Gastroesophageal sphincter (tissue), 4 donors: ENCODE measurements at regions not wholly inside any gene's neighbourhood (a gene's known extent, or its start where the extent isn't known, plus 50 kb on each side); places are given as distances from the start of the nearest gene placed in this dataset.

Experiments used
- ATAC-seq: fragments of 150-250 bp; one replicate; pipeline ENCODE4 v1.9.1; 2016; ENCODE audit warnings: mild to moderate bottlenecking, moderate library complexity
- H3K27ac ChIP-seq, 4 donors: fragments of 200-600 bp; sonication (generic) in 3 of 4; 1 replicate in 3 of 4; 2 replicates in 1 of 4; pipeline ENCODE4 v1.5.1; 2016 to 2019
- H3K27me3 ChIP-seq: fragments of 200-600 bp; sonication (generic); one replicate; pipeline ENCODE4 v1.5.1; 2019
- H3K36me3 ChIP-seq, 2 donors: fragments of 200-600 bp; sonication (generic); one replicate each; pipeline ENCODE4 v1.5.1; 2019; ENCODE audit warnings: control low read depth in 1 of 2
- H3K4me1 ChIP-seq, 3 donors: fragments of 200-600 bp; sonication (generic); 1 replicate in 2 of 3; 2 replicates in 1 of 3; pipeline ENCODE4 v1.5.1; 2016 to 2019; ENCODE audit warnings: control low read depth in 2 of 3
- H3K4me3 ChIP-seq, 2 donors: fragments of 200-600 bp; sonication (generic); one replicate each; pipeline ENCODE4 v1.5.1; 2019; ENCODE audit warnings: mild to moderate bottlenecking in 1 of 2, moderate library complexity in 1 of 2
- H3K9me3 ChIP-seq, 3 donors: fragments of 200-600 bp; sonication (generic); one replicate each; pipeline ENCODE4 v1.5.1; 2017 to 2019; ENCODE audit warnings: control low read depth in 2 of 3
- EP300 ChIP-seq: sonication (generic); formaldehyde crosslinking; IDR thresholded peaks from one replicate; pipeline ENCODE4 v1.6.1; 2017; ENCODE audit warnings: antibody characterized with exemption, mild to moderate bottlenecking
- POLR2A ChIP-seq, 2 donors: fragments of 450-650 bp; IDR thresholded peaks; one replicate each; pipeline ENCODE4 v1.6.1; 2017; ENCODE audit warnings: antibody characterized with exemption in 2 of 2, mild to moderate bottlenecking in 2 of 2, moderate library complexity in 1 of 2
- POLR2AphosphoS5 ChIP-seq: sonication (generic); formaldehyde crosslinking; IDR thresholded peaks from one replicate; pipeline ENCODE4 v1.6.1; 2017; ENCODE audit warnings: antibody characterized with exemption
- WGBS, 2 donors: methylation state at CpG; one replicate each; pipeline ENCODE4 v1.1.5; 2018; ENCODE audit warnings: low coverage in 1 of 2; 5-methylcytosine and 5-hydroxymethylcytosine counted together
- TF ChIP-seq, protein P1 (sequence below), 4 experiments: fragments of 200-600 bp in 2 of 4; fragments of 450-650 bp in 2 of 4; sonication (generic) in 1 of 4; IDR thresholded peaks; one replicate each; pipeline ENCODE4 v1.5.1; 2017 to 2019; ENCODE audit warnings: antibody characterized with exemption in 4 of 4, mild to moderate bottlenecking in 2 of 4, moderate library complexity in 2 of 4

DNA sequence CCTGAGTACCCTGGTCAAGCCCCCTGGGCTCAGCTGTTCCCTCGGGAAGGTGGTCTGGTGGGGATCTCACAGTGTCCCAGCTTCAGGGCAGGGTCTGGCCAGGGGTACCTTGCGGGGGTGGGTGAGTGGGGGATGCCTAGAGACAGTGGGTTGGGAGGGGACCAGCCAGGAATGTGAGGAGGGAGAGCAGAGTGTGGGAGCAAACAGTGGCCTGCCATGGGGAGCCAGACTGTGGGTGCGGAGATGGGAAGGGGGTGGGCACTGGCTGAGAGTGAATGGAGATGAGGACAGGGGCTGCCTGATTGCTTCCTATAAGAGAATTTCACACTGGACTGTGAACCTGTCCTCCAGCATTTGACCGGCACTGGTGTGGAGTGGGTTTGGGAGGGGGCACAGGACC is 95.1 kb downstream of the VEGFA start:
- WGBS, 2 donors = 90 to 100% methylated on average over 1 to 2 of the region's 4 CpGs
- H3K27ac ChIP-seq = no peak overlapping the region
- H3K4me1 ChIP-seq = no peaks in the 10 kb centered on the region
- no peak overlapping the region for H3K4me3 ChIP-seq
- TF ChIP-seq EP300 (no peak), POLR2AphosphoS5 (no peak), POLR2A (IDR thresholded peaks at IDR 0.05) (no peak)
- TF ChIP-seq, protein P1, sequence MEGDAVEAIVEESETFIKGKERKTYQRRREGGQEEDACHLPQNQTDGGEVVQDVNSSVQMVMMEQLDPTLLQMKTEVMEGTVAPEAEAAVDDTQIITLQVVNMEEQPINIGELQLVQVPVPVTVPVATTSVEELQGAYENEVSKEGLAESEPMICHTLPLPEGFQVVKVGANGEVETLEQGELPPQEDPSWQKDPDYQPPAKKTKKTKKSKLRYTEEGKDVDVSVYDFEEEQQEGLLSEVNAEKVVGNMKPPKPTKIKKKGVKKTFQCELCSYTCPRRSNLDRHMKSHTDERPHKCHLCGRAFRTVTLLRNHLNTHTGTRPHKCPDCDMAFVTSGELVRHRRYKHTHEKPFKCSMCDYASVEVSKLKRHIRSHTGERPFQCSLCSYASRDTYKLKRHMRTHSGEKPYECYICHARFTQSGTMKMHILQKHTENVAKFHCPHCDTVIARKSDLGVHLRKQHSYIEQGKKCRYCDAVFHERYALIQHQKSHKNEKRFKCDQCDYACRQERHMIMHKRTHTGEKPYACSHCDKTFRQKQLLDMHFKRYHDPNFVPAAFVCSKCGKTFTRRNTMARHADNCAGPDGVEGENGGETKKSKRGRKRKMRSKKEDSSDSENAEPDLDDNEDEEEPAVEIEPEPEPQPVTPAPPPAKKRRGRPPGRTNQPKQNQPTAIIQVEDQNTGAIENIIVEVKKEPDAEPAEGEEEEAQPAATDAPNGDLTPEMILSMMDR (IDR thresholded peaks at IDR 0.05) = no peak
- peaks cover 20% of the 10 kb centered on the region for H3K27me3 ChIP-seq
- ATAC-seq = no peak
- no peaks in the 10 kb centered on the region for H3K36me3 ChIP-seq
- no peaks in the 10 kb centered on the region for H3K9me3 ChIP-seq

DNA sequence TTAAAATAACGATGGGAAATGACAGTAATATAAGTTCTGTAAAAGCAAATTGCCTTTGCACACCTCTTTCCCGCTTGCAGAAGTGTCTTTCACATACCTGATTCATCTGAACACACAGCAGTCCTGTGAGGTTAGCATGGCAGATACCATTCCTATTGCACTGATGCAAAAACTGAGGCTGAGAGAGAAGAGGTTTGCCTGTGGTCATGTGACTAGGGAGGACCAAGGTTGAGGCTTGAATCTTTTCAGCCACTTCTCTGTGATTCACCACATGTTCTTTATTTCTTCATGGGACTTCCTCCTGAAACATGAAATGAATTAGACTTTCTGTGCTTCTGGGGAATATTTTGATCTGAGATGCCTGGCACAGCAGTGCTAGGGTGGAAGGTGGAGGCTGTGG is 92.9 kb downstream of the VEGFA start:
- Histone ChIP-seq H3K4me1 (no peaks in the 10 kb centered on the region), H3K27ac (no peak overlapping the region), H3K27me3 (peaks cover 20% of the 10 kb centered on the region), H3K36me3 (no peaks in the 10 kb centered on the region), H3K9me3 (no peaks in the 10 kb centered on the region), H3K4me3 (no peak overlapping the region)
- no peak for ATAC-seq
- 93 to 94% methylated on average over 2 of the region's 2 CpGs for WGBS, 2 donors
- TF ChIP-seq EP300 = no peak
- no peak for TF ChIP-seq POLR2AphosphoS5
- TF ChIP-seq, protein P1 (IDR thresholded peaks at IDR 0.05) = no peak
- TF ChIP-seq POLR2A (IDR thresholded peaks at IDR 0.05) = no peak

DNA sequence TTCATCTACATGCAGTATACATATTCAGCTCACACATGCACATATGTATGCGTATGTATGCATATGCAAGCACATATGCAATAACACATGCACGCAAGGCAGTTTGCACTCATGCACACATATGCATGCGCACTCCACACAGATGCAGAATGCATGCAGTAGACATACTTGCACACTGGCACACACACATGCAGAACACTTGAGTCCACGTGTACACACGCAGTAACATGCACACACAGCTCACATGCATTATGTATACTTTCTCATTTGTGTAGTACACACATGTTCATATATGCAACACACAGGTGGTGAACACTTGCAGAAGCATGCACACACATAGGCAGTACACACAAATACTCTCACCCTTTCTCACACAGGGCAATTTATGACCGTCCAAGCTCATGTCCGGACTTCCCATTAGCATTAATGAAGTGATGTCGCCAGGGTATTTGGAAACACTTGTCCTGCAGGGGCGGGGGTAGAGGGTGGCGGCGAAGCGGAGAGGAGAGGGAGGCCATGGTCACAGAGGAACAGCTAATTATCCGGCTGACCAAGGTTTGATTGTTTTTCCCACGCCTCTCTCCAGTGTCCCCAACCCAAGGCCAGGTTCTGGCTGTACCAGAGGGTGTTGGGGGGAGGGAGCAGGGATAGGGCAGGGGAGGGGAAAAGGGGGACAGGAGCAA is 91.3 kb downstream of the VEGFA start:
- no peak for TF ChIP-seq POLR2A (IDR thresholded peaks at IDR 0.05)
- TF ChIP-seq EP300 = no peak
- TF ChIP-seq POLR2AphosphoS5 = no peak
- TF ChIP-seq, protein P1 (IDR thresholded peaks at IDR 0.05) = no peak
- H3K27ac ChIP-seq = no peak overlapping the region
- no peak for ATAC-seq
- 88 to 92% methylated on average over 12 to 14 of the region's 14 CpGs for WGBS, 2 donors
- H3K4me1 ChIP-seq = no peaks in the 10 kb centered on the region
- H3K9me3 ChIP-seq = no peaks in the 10 kb centered on the region
- H3K36me3 ChIP-seq = no peaks in the 10 kb centered on the region
- H3K27me3 ChIP-seq = peaks cover 20% of the 10 kb centered on the region
- H3K4me3 ChIP-seq = no peak overlapping the region

DNA sequence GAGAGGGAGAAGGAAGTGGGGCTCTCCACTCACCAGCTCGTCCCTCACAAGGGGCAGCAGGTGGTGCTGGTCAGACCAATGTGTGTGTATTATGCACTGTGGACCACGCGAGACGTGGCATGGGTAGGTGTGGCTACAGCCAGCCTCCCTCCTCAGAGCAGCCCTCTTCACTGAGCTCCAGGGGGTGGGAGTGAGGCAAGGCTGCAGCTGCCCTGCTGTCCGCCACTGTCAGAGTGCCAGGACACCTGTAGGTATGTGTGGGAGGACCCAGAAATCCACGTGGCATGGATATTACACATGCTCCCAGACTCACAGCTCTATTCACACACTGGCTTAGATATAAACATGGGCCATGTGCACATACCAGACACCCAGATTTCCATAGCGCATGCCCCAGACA is 90.3 kb downstream of the VEGFA start:
- no peaks in the 10 kb centered on the region for H3K9me3 ChIP-seq
- TF ChIP-seq EP300 (no peak), POLR2A (IDR thresholded peaks at IDR 0.05) (no peak), POLR2AphosphoS5 (no peak)
- TF ChIP-seq, protein P1 (IDR thresholded peaks at IDR 0.05) = no peak
- ATAC-seq = no peak

DNA sequence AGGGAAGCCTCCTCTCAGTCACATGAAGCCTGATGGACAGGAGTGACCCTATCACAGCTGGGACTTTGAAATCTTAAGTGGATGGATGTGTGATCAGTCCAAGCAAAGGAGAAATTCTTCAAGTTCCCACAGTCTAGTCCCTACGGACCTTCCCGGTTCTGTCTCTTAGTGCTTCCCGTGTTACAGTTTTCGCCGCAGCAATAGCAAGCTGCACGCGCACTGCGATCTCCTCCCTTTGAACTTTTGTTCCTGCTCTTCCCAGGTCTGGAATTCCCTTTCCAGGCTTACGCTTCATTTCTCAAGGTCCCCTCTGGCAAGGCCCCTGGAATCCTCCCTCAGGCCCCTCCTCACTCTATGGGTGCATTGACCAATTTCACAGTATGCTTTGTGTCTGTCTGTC is 89.2 kb downstream of the VEGFA start:
- H3K27me3 ChIP-seq = peaks cover 3% of the 10 kb centered on the region
- 94 to 99% methylated on average over 7 to 9 of the region's 9 CpGs for WGBS, 2 donors
- TF ChIP-seq POLR2AphosphoS5 (no peak), EP300 (no peak), POLR2A (IDR thresholded peaks at IDR 0.05) (no peak)
- TF ChIP-seq, protein P1 (IDR thresholded peaks at IDR 0.05) = no peak
- H3K9me3 ChIP-seq = no peaks in the 10 kb centered on the region
- no peaks in the 10 kb centered on the region for H3K4me1 ChIP-seq
- H3K4me3 ChIP-seq = no peak overlapping the region
- no peak for ATAC-seq
- H3K27ac ChIP-seq = no peak overlapping the region
- no peaks in the 10 kb centered on the region for H3K36me3 ChIP-seq

More for the DNA sequence above, 90.3 kb downstream of the VEGFA start:
- Histone ChIP-seq H3K27ac (no peak overlapping the region), H3K4me1 (no peaks in the 10 kb centered on the region), H3K36me3 (no peaks in the 10 kb centered on the region), H3K4me3 (no peak overlapping the region), H3K27me3 (peaks cover 13% of the 10 kb centered on the region)
- 41 to 82% methylated on average over 2 to 5 of the region's 7 CpGs for WGBS, 2 donors
